Neural crest cell (in vitro differentiated cells): ENCODE measurements at regions not wholly inside any gene's neighbourhood (a gene's known extent, or its start where the extent isn't known, plus 50 kb on each side); places are given as distances from the start of the nearest gene placed in this dataset.

ENCODE experiments used
- DNase-seq: peaks from one replicate; pipeline ENCODE4 v3.0.0; 2021; ENCODE audit warnings: low read depth, mixed read lengths, low spot score
- H3K27ac Mint-ChIP-seq: one replicate; pipeline ENCODE4 v1.8.0; 2021; ENCODE audit warnings: mild to moderate bottlenecking, mixed read lengths; ENCODE audit not compliant: unreplicated experiment
- H3K27me3 Mint-ChIP-seq: 2 replicates; pipeline ENCODE4 v1.8.0; 2021; ENCODE audit warnings: low read depth, mild to moderate bottlenecking, mixed read lengths
- H3K36me3 Mint-ChIP-seq: 2 replicates; pipeline ENCODE4 v1.8.0; 2021; ENCODE audit warnings: low read depth, mild to moderate bottlenecking, mixed read lengths
- H3K4me1 Mint-ChIP-seq: 2 replicates; pipeline ENCODE4 v1.8.0; 2021; ENCODE audit warnings: mixed read lengths
- H3K4me3 Mint-ChIP-seq: one replicate; pipeline ENCODE4 v1.8.0; 2021; ENCODE audit warnings: mild to moderate bottlenecking, mixed read lengths
- H3K9me3 Mint-ChIP-seq: 2 replicates; pipeline ENCODE4 v1.8.0; 2021; ENCODE audit warnings: mixed read lengths
- CTCF ChIP-seq: fragments of 200-600 bp; sonication (generic); conservative IDR thresholded peaks from 2 replicates; pipeline ENCODE4 v1.5.0; 2021; ENCODE audit warnings: antibody characterized with exemption, mild to moderate bottlenecking

GRCh38 chr4:186458050-186458449 is 97.3 kb downstream of the MTNR1A start:
- H3K4me3 Mint-ChIP-seq: no peak overlapping the region

GRCh38 chr4:186451982-186452381 is 103.4 kb downstream of the MTNR1A start:
- Mint-ChIP-seq H3K36me3 (peaks cover 11% of the 10 kb centered on the region), H3K9me3 (peaks cover 16% of the 10 kb centered on the region), H3K27me3 (no peaks in the 10 kb centered on the region), H3K27ac (no peak overlapping the region), H3K4me3 (no peak overlapping the region), H3K4me1 (no peaks in the 10 kb centered on the region)
- TF ChIP-seq CTCF: no peak
- no peak for DNase-seq

More at GRCh38 chr4:186458050-186458449, 97.3 kb downstream of the MTNR1A start:
- H3K36me3 Mint-ChIP-seq: peaks cover 2% of the 10 kb centered on the region
- no peak for TF ChIP-seq CTCF
- H3K27ac Mint-ChIP-seq: no peak overlapping the region
- H3K4me1 Mint-ChIP-seq: no peaks in the 10 kb centered on the region
- peaks cover 3% of the 10 kb centered on the region for H3K9me3 Mint-ChIP-seq
- no peak for DNase-seq
- H3K27me3 Mint-ChIP-seq: no peaks in the 10 kb centered on the region

- no peak overlapping the region for H3K4me3 Mint-ChIP-seq
- H3K4me1 Mint-ChIP-seq: no peaks in the 10 kb centered on the region
- H3K27me3 Mint-ChIP-seq: no peaks in the 10 kb centered on the region
- no peak for DNase-seq
- TF ChIP-seq CTCF: no peak
- peaks cover 16% of the 10 kb centered on the region for H3K9me3 Mint-ChIP-seq
- no peak overlapping the region for H3K27ac Mint-ChIP-seq
- peaks cover 11% of the 10 kb centered on the region for H3K36me3 Mint-ChIP-seq
These were observed 105.4 kb downstream of the MTNR1A start for GRCh38 chr4:186449954-186450353.

GRCh38 chr4:186445040-186445439 is 110.3 kb downstream of the MTNR1A start:
- no peak for TF ChIP-seq CTCF
- peaks cover 5% of the 10 kb centered on the region for H3K9me3 Mint-ChIP-seq
- no peak overlapping the region for H3K27ac Mint-ChIP-seq
- no peaks in the 10 kb centered on the region for H3K4me1 Mint-ChIP-seq
- H3K27me3 Mint-ChIP-seq: peaks cover 4% of the 10 kb centered on the region
- DNase-seq: no peak
- peaks cover 2% of the 10 kb centered on the region for H3K36me3 Mint-ChIP-seq
- no peak overlapping the region for H3K4me3 Mint-ChIP-seq

- no peak for DNase-seq
- TF ChIP-seq CTCF: no peak
- no peak overlapping the region for H3K4me3 Mint-ChIP-seq
- peaks cover 19% of the 10 kb centered on the region for H3K9me3 Mint-ChIP-seq
- H3K36me3 Mint-ChIP-seq: peaks cover 6% of the 10 kb centered on the region
- peaks cover 19% of the 10 kb centered on the region for H3K27me3 Mint-ChIP-seq
- no peaks in the 10 kb centered on the region for H3K4me1 Mint-ChIP-seq
- no peak overlapping the region for H3K27ac Mint-ChIP-seq
These were observed 113.9 kb downstream of the MTNR1A start for GRCh38 chr4:186441502-186441901.

- peaks cover 2% of the 10 kb centered on the region for H3K9me3 Mint-ChIP-seq
- H3K27me3 Mint-ChIP-seq: no peaks in the 10 kb centered on the region
- H3K36me3 Mint-ChIP-seq: no peaks in the 10 kb centered on the region
- H3K27ac Mint-ChIP-seq: no peak overlapping the region
- H3K4me1 Mint-ChIP-seq: no peaks in the 10 kb centered on the region
- DNase-seq: no peak
- TF ChIP-seq CTCF: no peak
- no peak overlapping the region for H3K4me3 Mint-ChIP-seq
These were observed 126.9 kb downstream of the MTNR1A start for GRCh38 chr4:186428481-186428880.
